ENCODE measurements at regions not wholly inside any gene's neighbourhood (a gene's known extent, or its start where the extent isn't known, plus 50 kb on each side); places are given as distances from the start of the nearest gene placed in this dataset.

DNA sequence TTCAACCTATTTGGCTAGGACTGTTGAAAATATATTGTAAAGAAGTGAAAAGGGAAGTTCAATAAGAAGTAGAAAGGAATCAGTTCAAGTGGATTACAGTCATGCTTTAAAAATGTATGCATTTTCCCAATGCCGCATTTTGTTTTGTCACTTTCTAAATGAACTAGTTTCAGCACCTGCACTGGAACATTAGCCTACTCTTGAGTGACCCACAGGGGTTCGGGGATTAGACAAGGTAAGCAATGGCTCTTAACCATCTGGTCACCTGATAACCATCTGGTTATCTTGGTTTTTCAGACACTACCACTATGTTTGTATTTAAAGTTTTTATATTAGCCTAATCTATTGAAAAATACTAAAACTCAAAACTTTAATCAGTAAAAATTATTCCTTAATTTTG is 97.6 kb downstream of the CD164 start:
- BruUV-seq (replicated peaks), result no TSS peak
- Histone ChIP-seq H3K4me2 (ENCODE audit: insufficient read depth, low read length) (no peak overlapping the region), H3K27me3 (ENCODE audit: control insufficient read depth in 2 of 2, insufficient read depth in 2 of 2, low read length in 2 of 2) (peaks cover 8 to 9% of the 10 kb centered on the region in 2 experiments), H3K79me2 (ENCODE audit: control insufficient read depth, insufficient read depth, low read length) (no peaks in the 10 kb centered on the region), H3K9me1 (replicated peaks; ENCODE audit: control insufficient read depth, extremely low read depth, insufficient read depth, low read length) (no peaks in the 10 kb centered on the region), H3K4me3 (replicated peaks in 1 of 3; ENCODE audit: insufficient read depth in 1 of 3, low read depth in 1 of 3, low read length in 3 of 3) (no peak overlapping the region), H3K36me3 (ENCODE audit: control insufficient read depth in 2 of 2, extremely low read depth in 1 of 2, insufficient read depth in 2 of 2, low read length in 2 of 2) (no peaks in the 10 kb centered on the region), H4K20me1 (replicated peaks; ENCODE audit: control insufficient read depth, extremely low read depth, insufficient read depth, low read length) (no peaks in the 10 kb centered on the region), H3K9me3 (replicated peaks; ENCODE audit: control insufficient read depth, insufficient read depth, low read length) (no peaks in the 10 kb centered on the region), H2AFZ (ENCODE audit: low read depth, low read length) (no peak overlapping the region), H3K27ac (ENCODE audit: insufficient read depth, low read depth, low read length) (no peak overlapping the region), H3K4me1 (ENCODE audit: control insufficient read depth, extremely low read depth, insufficient read depth, low read length) (no peaks in the 10 kb centered on the region), H3K9ac (replicated peaks; ENCODE audit: extremely low read depth, insufficient read depth, low read length) (no peak overlapping the region)
- dilution Hi-C loops (cut with MboI; ENCODE audit: extremely low pct_ligation_motif_present, low sequenced_read_pairs) (no loop called here), intact Hi-C loops (cut with micrococcal nuclease) (no loop called here)
- DNase-seq (ENCODE audit: low read depth, low spot score) (no peak), FAIRE-seq (no peak)
- ChIA-PET POLR2A (no interaction called here), CTCF (no interaction called here)
- TF ChIP-seq, protein P1, sequence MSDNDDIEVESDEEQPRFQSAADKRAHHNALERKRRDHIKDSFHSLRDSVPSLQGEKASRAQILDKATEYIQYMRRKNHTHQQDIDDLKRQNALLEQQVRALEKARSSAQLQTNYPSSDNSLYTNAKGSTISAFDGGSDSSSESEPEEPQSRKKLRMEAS (IDR thresholded peaks at IDR 0.05; ENCODE audit: insufficient read depth, insufficient read length), result no peak
- TF ChIP-seq POLR2A (IDR thresholded peaks at IDR 0.05; ENCODE audit: low read depth, low read length), result no peak
- no peak for TF ChIP-seq JUN (IDR thresholded peaks at IDR 0.05; ENCODE audit: borderline replicate concordance, insufficient read depth, insufficient read length, low read depth)

DNA sequence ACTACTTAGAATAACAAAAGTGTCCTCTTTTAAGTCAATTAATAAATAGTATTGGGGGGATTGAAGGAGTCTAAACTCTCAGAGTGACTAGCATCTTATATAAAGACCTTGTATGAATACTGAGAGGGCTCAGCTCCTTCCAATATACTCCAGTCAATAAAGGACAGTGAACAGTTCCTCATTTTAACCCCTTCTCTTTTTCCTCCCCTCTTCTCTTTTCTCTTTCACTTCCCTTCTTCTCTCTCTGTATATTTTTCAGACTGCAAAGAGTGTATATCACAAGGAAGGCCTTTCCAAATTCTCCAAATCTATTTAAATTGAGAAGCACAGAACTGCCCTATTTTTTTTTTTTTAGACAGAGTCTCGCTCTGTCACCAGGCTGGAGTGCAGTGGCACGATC is 99.5 kb downstream of the CD164 start:
- intact Hi-C loops (cut with micrococcal nuclease), result no loop called here
- DNase-seq (ENCODE audit: low read depth, low spot score) (no peak), FAIRE-seq (no peak)
- no TSS peak for BruUV-seq (replicated peaks)
- H3K9me3 ChIP-seq (replicated peaks; ENCODE audit: control insufficient read depth, insufficient read depth, low read length), result no peaks in the 10 kb centered on the region
- H3K4me1 ChIP-seq (ENCODE audit: control insufficient read depth, extremely low read depth, insufficient read depth, low read length), result no peaks in the 10 kb centered on the region
- no peaks in the 10 kb centered on the region for H4K20me1 ChIP-seq (replicated peaks; ENCODE audit: control insufficient read depth, extremely low read depth, insufficient read depth, low read length)
- TF ChIP-seq POLR2A (IDR thresholded peaks at IDR 0.05; ENCODE audit: low read depth, low read length), result no peak
- TF ChIP-seq FOS (IDR thresholded peaks at IDR 0.05; ENCODE audit: borderline replicate concordance, insufficient read depth, low read length), result no peak
- no peak for TF ChIP-seq MYC (IDR thresholded peaks at IDR 0.05; ENCODE audit: low read depth, low read length)
- no peak for TF ChIP-seq EZH2 (IDR thresholded peaks at IDR 0.05; ENCODE audit: borderline replicate concordance, low read depth, low read length, severe bottlenecking)
- TF ChIP-seq, protein P1 (IDR thresholded peaks at IDR 0.05; ENCODE audit: insufficient read depth, insufficient read length), result no peak
- no peak for TF ChIP-seq GATA2 (IDR thresholded peaks at IDR 0.05; ENCODE audit: insufficient read depth, insufficient read length, low read depth, low read length)
- TF ChIP-seq POLR2AphosphoS5 (IDR thresholded peaks at IDR 0.05; ENCODE audit: insufficient read depth, low read depth, low read length), result no peak
- TF ChIP-seq JUN (IDR thresholded peaks at IDR 0.05; ENCODE audit: borderline replicate concordance, insufficient read depth, insufficient read length, low read depth), result no peak
- TF ChIP-seq, protein P2, sequence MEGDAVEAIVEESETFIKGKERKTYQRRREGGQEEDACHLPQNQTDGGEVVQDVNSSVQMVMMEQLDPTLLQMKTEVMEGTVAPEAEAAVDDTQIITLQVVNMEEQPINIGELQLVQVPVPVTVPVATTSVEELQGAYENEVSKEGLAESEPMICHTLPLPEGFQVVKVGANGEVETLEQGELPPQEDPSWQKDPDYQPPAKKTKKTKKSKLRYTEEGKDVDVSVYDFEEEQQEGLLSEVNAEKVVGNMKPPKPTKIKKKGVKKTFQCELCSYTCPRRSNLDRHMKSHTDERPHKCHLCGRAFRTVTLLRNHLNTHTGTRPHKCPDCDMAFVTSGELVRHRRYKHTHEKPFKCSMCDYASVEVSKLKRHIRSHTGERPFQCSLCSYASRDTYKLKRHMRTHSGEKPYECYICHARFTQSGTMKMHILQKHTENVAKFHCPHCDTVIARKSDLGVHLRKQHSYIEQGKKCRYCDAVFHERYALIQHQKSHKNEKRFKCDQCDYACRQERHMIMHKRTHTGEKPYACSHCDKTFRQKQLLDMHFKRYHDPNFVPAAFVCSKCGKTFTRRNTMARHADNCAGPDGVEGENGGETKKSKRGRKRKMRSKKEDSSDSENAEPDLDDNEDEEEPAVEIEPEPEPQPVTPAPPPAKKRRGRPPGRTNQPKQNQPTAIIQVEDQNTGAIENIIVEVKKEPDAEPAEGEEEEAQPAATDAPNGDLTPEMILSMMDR (IDR thresholded peaks at IDR 0.05; ENCODE audit: extremely low read depth in 1 of 2, insufficient read depth in 1 of 2, low read depth in 1 of 2, low read length in 2 of 2), result no peak
- H3K9ac ChIP-seq (replicated peaks; ENCODE audit: extremely low read depth, insufficient read depth, low read length), result no peak overlapping the region
- dilution Hi-C loops (cut with MboI; ENCODE audit: extremely low pct_ligation_motif_present, low sequenced_read_pairs), result no loop called here
- no peaks in the 10 kb centered on the region for H3K9me1 ChIP-seq (replicated peaks; ENCODE audit: control insufficient read depth, extremely low read depth, insufficient read depth, low read length)
- peaks cover 8 to 12% of the 10 kb centered on the region in 2 experiments for H3K27me3 ChIP-seq (ENCODE audit: control insufficient read depth in 2 of 2, insufficient read depth in 2 of 2, low read length in 2 of 2)
- CTCF ChIA-PET, result no interaction called here
- POLR2A ChIA-PET, result no interaction called here
- no peaks in the 10 kb centered on the region for H3K36me3 ChIP-seq (ENCODE audit: control insufficient read depth in 2 of 2, extremely low read depth in 1 of 2, insufficient read depth in 2 of 2, low read length in 2 of 2)
- no peak overlapping the region for H3K4me3 ChIP-seq (replicated peaks in 1 of 3; ENCODE audit: insufficient read depth in 1 of 3, low read depth in 1 of 3, low read length in 3 of 3)
- H3K27ac ChIP-seq (ENCODE audit: insufficient read depth, low read depth, low read length), result no peak overlapping the region
- H3K4me2 ChIP-seq (ENCODE audit: insufficient read depth, low read length), result no peak overlapping the region
- H2AFZ ChIP-seq (ENCODE audit: low read depth, low read length), result no peak overlapping the region
- no peaks in the 10 kb centered on the region for H3K79me2 ChIP-seq (ENCODE audit: control insufficient read depth, insufficient read depth, low read length)
